Stomach smooth muscle (tissue), 2 donors: ENCODE measurements at regions not wholly inside any gene's neighbourhood (a gene's known extent, or its start where the extent isn't known, plus 50 kb on each side); places are given as distances from the start of the nearest gene placed in this dataset.
"Not testable (repeated sequence)": the region's sequence is repeated elsewhere in the genome, so short reads cannot be mapped to it uniquely, and the experiment has no call there.

ENCODE experiments used
- H3K27ac ChIP-seq: one replicate; pipeline ENCODE4 v1.7.0; 2013; ENCODE audit warnings: mild to moderate bottlenecking, low read length, inconsistent platforms
- H3K27me3 ChIP-seq, 2 donors: one replicate each; pipeline ENCODE4 v1.7.0; 2013; ENCODE audit warnings: low read length in 2 of 2; ENCODE audit not compliant: insufficient read depth in 2 of 2, control insufficient read depth in 1 of 2
- H3K36me3 ChIP-seq, 2 donors: one replicate each; pipeline ENCODE4 v1.7.0; 2013; ENCODE audit warnings: low read length in 2 of 2; ENCODE audit not compliant: control insufficient read depth in 2 of 2, insufficient read depth in 2 of 2
- H3K4me1 ChIP-seq: one replicate; pipeline ENCODE4 v1.7.0; 2013; ENCODE audit warnings: low read length; ENCODE audit not compliant: control insufficient read depth, insufficient read depth
- H3K4me3 ChIP-seq, 2 donors: one replicate each; pipeline ENCODE4 v1.7.0; 2013; ENCODE audit warnings: low read length in 2 of 2
- H3K9ac ChIP-seq, 2 donors: one replicate each; pipeline ENCODE4 v1.7.0; 2013; ENCODE audit warnings: low read length in 2 of 2, mild to moderate bottlenecking in 1 of 2
- H3K9me3 ChIP-seq, 2 donors: one replicate each; pipeline ENCODE4 v1.7.0; 2013; ENCODE audit warnings: low read length in 2 of 2; ENCODE audit not compliant: control insufficient read depth in 2 of 2
- donor health status: healthy.
- donor health status: Pancreatic carcinoma.

DNA sequence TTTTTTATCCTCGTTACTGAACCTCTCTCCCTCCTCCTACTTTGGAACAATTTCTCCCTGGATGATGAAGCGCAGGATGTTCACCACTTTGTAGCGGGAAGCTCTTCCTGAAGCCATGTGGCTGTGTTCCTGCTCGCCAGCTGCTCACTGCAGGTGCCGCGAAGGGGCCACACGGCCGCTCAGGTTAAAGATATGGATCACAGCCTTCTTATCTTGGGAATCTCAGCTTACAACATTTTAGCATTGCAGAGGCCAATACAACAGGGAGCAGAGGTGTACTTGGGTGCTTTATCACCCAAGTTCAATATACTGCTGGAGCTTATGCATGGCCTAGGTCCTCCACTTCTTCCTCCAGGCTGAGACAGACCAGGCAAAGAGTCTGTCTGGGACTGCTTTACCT is 201.2 kb upstream of the G2E3 start:
- no peak overlapping the region for H3K4me3 ChIP-seq
- H3K27me3 ChIP-seq, result peaks cover 0 to 2% of the 10 kb centered on the region in 2 donors
- no peaks in the 10 kb centered on the region for H3K9me3 ChIP-seq
- H3K4me1 ChIP-seq, result no peaks in the 10 kb centered on the region
- no peak overlapping the region for H3K27ac ChIP-seq
- H3K9ac ChIP-seq, result no peak overlapping the region
- H3K36me3 ChIP-seq, result no peaks in the 10 kb centered on the region

- H3K27me3 ChIP-seq, result no peaks in the 10 kb centered on the region
- H3K9ac ChIP-seq, result no peak overlapping the region
- H3K27ac ChIP-seq, result no peak overlapping the region
- H3K4me1 ChIP-seq, result no peaks in the 10 kb centered on the region
- no peaks in the 10 kb centered on the region for H3K36me3 ChIP-seq
- H3K4me3 ChIP-seq, result no peak overlapping the region
- no peaks in the 10 kb centered on the region for H3K9me3 ChIP-seq
These were observed 196.4 kb upstream of the G2E3 start for GRCh38 chr14:30362369-30363218.

DNA sequence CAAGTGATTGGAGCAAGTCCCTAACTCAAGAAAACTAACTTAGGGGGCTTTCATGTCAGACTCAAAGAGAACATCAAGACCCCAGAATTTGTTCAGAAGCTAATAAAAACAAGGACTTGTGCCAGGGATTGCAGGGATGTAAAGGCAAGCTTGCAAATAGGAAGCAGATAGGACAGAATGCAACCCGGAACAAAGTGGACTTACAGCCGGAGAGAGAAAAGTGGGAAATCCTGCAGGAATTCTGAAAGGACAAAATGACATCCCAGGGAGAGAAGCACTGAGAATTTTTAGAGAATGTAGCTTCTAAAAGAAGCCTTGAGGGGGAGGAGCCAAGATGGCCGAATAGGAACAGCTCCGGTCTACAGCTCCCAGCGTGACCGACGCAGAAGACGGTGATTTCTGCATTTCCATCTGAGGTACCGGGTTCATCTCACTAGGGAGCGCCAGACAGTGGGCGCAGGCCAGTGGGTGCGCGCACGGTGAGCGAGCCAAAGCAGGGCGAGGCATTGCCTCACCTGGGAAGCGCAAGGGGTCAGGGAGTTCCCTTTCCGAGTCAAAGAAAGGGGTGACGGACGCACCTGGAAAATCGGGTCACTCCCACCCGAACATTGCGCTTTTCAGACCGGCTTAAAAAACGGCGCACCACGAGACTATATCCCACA is 195.6 kb upstream of the G2E3 start:
- H3K36me3 ChIP-seq, H3K9ac ChIP-seq, H3K9me3 ChIP-seq, H3K27me3 ChIP-seq, H3K4me3 ChIP-seq, H3K27ac ChIP-seq, H3K4me1 ChIP-seq: not testable (repeated sequence)

DNA sequence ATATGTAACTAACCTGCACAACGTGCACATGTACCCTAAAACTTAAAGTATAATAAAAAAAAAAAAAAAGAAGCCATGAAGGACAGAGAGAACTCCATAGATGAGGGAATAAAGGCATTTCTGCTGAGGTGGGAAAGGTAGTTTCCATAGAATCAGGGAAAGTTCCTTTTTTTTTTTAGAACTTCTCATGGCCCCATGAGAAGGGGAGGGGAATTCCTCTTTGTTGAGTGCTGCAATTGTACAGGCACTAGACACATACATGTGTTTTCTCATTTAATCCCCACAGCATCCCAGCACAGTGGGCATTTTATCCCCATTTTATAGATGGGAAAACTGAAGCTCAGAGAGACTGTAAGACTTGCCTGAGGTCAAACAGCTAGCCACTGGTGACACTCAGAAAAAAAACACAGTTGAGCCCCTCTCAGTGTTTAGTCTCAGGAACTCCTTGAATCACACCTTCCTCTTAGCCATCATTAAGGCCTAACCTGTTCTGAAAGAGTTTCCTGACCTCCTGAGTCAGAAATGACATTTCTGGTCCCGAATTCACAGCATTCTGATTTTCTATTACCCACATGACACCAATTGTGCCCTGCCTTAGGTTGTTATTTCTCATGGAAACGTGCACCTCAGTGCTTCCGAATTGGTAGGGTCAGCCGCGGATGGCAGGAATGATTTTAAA is 189.3 kb upstream of the G2E3 start:
- Histone ChIP-seq H3K9me3 (no peaks in the 10 kb centered on the region), H3K4me3 (no peak overlapping the region), H3K9ac (no peak overlapping the region), H3K27ac (no peak overlapping the region), H3K4me1 (no peaks in the 10 kb centered on the region), H3K36me3 (no peaks in the 10 kb centered on the region), H3K27me3 (no peaks in the 10 kb centered on the region)

GRCh38 chr14:30373053-30373452 is 185.9 kb upstream of the G2E3 start:
- no peaks in the 10 kb centered on the region for H3K36me3 ChIP-seq
- no peaks in the 10 kb centered on the region for H3K9me3 ChIP-seq
- no peaks in the 10 kb centered on the region for H3K4me1 ChIP-seq
- no peak overlapping the region for H3K27ac ChIP-seq
- H3K9ac ChIP-seq, result no peak overlapping the region
- no peak overlapping the region for H3K4me3 ChIP-seq
- no peaks in the 10 kb centered on the region for H3K27me3 ChIP-seq

DNA sequence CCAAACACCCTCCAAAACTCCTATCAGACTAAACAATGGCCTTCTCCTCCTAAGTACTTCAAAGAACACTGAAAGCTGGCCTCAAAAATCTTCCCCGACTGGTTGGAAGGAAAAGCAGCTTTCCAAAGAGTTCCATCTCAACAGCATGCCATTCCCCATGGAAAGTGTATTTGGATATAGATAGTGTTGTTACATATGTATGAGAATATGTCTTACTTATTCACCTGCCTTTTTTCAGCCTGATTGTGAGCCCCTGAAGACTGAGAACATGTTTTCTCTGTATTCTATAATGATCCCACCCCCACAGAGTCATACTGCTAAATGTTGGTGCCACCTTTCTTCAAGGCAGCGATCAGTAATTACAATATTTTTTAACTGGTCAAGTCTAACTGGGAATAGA is 185.4 kb upstream of the G2E3 start:
- no peak overlapping the region for H3K4me3 ChIP-seq
- no peaks in the 10 kb centered on the region for H3K9me3 ChIP-seq
- no peaks in the 10 kb centered on the region for H3K27me3 ChIP-seq

GRCh38 chr14:30375296-30375892 is 183.6 kb upstream of the G2E3 start:
- no peaks in the 10 kb centered on the region for H3K36me3 ChIP-seq
- H3K27ac ChIP-seq, result no peak overlapping the region
- no peaks in the 10 kb centered on the region for H3K27me3 ChIP-seq
- no peaks in the 10 kb centered on the region for H3K9me3 ChIP-seq
- no peaks in the 10 kb centered on the region for H3K4me1 ChIP-seq
- no peak overlapping the region for H3K9ac ChIP-seq
- no peak overlapping the region for H3K4me3 ChIP-seq

More for the DNA sequence above, 185.4 kb upstream of the G2E3 start:
- no peak overlapping the region for H3K9ac ChIP-seq
- H3K4me1 ChIP-seq, result no peaks in the 10 kb centered on the region
- no peaks in the 10 kb centered on the region for H3K36me3 ChIP-seq
- H3K27ac ChIP-seq, result no peak overlapping the region

DNA sequence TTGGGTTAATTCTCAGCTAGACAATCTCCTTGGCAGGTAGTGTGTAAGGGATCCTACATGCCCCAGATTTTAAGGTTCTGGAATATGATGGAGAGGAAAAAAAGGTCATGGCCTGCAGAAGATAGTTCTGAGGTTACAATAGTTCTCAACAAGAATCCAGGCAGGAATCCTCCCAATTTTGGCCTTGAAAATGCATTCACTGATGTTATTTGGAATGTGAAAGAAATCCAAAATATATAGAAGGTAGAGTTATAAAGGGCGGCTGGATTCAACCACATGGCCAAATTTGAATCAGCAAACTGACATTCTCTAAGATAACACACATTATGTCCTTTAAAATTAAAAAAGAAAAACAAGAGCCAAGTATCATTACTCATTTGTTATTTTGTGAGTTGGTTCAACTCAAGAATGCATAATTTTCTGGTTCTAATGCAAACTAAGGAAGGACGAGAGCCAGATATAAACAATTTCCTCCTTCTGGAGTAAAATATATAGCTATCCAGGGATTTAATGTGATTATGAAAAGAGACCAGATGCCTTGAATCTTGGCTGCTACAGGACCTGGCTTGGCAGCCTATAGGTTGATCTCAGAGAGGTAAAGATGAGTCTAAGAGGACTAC is 177.0 kb upstream of the G2E3 start:
- no peaks in the 10 kb centered on the region for H3K36me3 ChIP-seq
- no peaks in the 10 kb centered on the region for H3K9me3 ChIP-seq
- H3K27me3 ChIP-seq, result no peaks in the 10 kb centered on the region
- no peaks in the 10 kb centered on the region for H3K4me1 ChIP-seq
- no peak overlapping the region for H3K4me3 ChIP-seq
- H3K27ac ChIP-seq, result no peak overlapping the region
- no peak overlapping the region for H3K9ac ChIP-seq

GRCh38 chr14:30385925-30386324 is 173.0 kb upstream of the G2E3 start:
- Histone ChIP-seq H3K4me3 (no peak overlapping the region), H3K27me3 (no peaks in the 10 kb centered on the region), H3K36me3 (no peaks in the 10 kb centered on the region), H3K9ac (no peak overlapping the region), H3K4me1 (no peaks in the 10 kb centered on the region), H3K9me3 (no peaks in the 10 kb centered on the region), H3K27ac (no peak overlapping the region)

DNA sequence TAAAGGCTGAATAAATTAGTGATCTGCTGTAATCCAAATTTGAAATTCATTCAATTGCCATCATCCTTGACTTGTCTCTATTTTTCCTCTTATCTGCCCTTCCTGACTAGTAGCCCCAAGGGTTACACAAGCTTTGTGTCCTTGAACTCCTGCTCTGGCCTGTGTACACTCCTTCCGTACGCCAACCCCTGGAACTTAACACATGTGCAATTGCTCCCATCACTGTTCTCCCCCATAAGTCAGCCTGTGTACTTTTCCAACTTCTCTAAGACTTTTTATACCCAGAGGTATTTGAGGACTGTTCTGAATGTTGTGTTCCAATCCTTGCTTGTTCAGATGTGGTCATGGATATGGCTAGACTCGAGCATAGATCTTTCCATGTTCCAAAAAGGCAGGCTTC is 171.1 kb upstream of the G2E3 start:
- Histone ChIP-seq H3K4me3 (no peak overlapping the region), H3K27me3 (no peaks in the 10 kb centered on the region), H3K9me3 (no peaks in the 10 kb centered on the region), H3K4me1 (no peaks in the 10 kb centered on the region), H3K27ac (no peak overlapping the region), H3K9ac (no peak overlapping the region), H3K36me3 (no peaks in the 10 kb centered on the region)
